GM18507 (cell line): ENCODE measurements at regions not wholly inside any gene's neighbourhood (a gene's known extent, or its start where the extent isn't known, plus 50 kb on each side); places are given as distances from the start of the nearest gene placed in this dataset.

Source experiments
- DNase-seq: peaks from one replicate; pipeline ENCODE4 v3.0.0; 2011; ENCODE audit warnings: low read depth; ENCODE audit not compliant: insufficient read length; ENCODE audit errors: extremely low spot score
- FAIRE-seq: peaks from 2 replicates; lab custom pipeline; 2011; peaks lifted over from hg19 to GRCh38; lab: Jason Lieb, UNC

DNA sequence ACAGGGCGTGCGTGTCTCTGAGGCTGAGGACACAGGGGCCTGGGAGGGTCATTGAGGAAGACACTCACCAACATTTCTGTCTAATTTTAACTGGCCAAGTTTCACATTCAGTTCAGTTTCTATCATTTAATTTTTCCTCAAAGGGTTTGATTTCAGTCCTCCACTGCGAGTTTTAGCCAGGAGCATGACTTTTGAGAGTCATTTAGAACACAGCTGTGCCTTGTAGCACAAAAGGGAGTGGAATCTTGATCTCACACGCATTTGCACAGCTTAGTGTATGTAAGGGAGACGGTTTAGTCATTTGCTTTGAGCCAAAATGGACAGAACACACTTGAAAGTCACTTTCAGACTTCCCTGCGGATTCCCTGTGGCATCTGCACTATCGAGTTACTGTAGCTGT lies 1090.8 kb downstream of the BCL11B start:
- DNase-seq = no peak
- no peak for FAIRE-seq

DNA sequence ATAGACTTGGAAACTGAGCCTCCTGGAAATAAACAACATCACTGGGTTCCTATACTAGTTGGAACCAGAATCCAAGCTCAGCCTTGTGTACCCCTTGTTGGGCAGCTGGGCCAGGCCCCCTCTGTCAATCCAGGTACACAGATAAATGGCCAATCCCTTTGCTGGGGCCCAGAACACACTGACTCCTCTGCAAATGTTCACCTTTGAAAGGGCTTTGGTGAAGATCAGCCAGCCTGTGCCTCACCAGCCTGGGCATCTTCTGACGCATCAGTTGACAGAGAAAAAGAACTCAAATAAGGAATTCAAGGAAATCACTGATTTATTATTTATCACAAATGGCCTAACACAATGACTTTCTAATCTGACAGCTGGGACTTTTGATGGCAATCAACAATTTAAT lies 1090.2 kb downstream of the BCL11B start:
- DNase-seq (no peak), FAIRE-seq (no peak)

DNA sequence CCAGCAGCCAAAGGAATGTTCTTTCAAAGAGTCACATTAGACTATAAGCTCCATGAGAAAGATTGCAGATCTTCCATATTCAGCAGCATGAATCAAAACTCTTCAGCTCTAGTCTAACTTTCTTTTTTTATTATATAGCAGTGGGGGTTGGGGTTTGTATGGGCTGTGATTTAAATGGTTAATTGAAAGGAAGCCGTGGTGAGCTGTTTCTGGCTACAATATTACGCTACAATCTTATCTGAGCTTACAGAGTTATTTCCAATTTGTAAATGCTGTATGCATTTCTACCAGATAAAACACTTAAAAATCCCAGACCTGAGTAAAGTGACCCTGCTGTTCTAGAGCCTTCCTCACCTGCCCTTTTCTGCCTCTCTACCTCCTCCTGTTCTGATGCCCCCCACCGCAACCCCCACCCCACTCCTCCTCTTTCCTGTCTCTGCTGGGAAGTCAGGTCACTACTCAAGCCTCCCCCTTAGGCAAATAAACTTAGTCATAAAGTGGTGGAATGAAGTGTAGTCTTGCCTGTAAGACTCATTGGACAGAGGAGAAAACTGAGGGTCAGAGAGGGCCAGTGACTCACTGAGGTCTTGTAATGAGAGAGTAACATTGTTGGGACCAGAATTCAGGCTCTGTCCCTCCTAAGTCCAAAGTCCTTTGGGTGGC lies 1089.5 kb downstream of the BCL11B start:
- FAIRE-seq = no peak
- DNase-seq = no peak

DNA sequence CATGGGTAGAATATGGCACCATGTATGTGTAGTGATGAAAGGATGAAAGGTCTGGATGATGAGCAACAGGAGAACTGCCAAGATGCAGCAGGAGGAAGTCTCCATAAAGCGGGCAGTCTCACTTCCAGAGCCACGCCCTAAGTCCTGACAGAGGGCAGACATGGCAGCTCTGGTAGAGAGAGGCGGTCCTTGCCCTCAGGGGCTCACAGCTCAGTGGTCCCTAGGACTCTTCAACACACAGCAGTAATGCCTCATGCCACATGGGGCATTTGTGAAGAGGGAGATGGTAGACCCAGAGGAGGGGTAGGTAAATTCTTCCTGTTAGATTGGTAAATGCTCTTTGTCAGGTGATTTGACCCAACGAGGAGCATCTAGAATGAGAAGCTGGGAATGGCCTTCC lies 1088.4 kb downstream of the BCL11B start:
- FAIRE-seq (no peak), DNase-seq (no peak)

DNA sequence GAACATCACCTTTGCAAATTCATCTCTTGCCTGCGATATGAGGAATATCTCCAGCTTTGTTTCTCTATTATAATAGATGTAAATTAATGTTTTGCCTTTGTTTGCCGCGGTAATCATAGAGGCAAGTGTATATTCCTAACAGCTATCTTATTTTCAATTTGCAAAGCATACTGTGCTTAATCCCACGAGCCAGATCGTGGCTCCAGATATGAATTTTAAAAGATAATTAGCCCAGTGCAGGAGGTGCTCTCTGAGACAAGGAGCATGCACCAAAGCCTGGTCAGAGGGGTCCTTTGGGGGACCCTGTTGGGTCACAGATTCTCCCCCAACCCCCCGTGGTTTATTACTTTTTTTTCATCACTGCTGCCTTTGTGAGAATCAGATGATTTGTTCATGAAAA lies 1087.5 kb downstream of the BCL11B start:
- FAIRE-seq (no peak), DNase-seq (no peak)

DNA sequence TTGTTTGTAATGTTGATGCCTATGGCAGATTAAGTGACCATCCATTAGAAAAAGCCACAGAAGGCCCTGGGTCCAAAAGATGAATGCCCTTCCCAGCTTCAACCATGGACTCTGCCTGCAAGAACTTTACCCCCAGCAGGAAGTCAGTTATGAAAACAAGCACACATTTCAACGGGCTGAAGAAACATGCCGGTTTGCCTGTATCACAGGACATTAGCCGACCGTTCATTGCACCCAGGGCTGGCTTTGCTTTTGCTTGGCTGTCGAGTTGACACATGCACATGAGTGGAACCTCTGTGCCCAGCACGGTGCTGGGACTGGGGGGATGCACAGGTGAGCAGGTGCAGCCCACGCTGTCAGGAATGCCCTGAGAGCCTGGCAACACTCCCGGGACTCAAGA lies 1087.0 kb downstream of the BCL11B start:
- DNase-seq = no peak
- FAIRE-seq = no peak

DNA sequence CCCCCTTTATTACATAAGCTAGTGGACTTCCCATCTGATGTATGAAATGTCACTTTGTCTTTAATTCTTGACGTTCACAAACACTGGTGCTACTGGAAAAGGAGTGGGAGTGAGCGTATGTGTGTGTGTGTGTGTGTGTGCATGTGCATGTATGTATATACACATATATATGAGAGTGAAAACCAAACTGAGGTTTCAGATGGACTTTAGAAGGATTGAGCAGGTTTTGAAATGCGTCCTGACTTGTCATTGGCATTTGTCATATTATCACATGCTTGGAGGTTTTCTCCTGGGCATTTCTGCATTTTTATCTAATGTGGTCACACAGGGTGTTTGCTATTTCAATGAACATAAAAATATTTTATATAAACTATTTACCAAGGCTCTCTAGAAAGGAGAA lies 1085.9 kb downstream of the BCL11B start:
- no peak for FAIRE-seq
- DNase-seq = no peak

DNA sequence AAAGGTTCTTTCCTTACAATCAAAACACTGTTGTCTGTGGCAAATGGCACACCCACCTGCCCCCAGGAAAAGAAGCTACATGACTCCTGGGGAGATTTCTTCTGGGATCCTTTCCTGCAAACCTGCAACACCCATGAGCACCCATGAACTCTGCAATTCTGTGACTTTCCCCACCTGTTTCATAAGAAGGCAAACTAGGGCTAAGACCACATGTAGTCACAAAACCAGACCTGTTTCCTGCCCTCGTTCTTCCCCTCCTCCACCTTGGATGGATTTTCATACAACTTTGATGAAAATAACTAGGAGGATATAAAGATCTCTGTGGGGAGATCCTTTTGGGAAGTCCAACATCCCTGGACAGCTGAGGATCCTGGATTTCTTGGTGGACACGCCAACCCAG lies 1084.7 kb downstream of the BCL11B start:
- DNase-seq = no peak
- FAIRE-seq = no peak

DNA sequence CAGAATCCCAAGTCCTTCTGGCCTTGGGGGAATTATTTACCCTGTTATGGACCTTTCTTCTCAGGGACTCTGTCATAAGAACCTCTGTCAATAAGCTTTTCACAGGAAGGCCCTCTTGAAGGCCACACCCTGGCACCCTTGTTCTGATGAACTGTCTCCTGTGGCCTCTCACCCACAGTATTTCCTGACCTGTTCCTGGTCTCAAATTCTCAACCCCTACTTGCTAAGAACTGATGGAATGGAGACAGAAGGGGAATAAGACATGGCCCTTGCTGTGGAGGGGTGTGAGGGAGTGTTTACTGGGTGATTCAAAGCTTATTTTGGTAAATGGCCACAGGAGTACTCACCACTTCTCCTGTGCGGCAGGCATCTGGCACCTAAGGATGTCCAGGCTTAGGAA lies 1082.9 kb downstream of the BCL11B start:
- DNase-seq = no peak
- no peak for FAIRE-seq

DNA sequence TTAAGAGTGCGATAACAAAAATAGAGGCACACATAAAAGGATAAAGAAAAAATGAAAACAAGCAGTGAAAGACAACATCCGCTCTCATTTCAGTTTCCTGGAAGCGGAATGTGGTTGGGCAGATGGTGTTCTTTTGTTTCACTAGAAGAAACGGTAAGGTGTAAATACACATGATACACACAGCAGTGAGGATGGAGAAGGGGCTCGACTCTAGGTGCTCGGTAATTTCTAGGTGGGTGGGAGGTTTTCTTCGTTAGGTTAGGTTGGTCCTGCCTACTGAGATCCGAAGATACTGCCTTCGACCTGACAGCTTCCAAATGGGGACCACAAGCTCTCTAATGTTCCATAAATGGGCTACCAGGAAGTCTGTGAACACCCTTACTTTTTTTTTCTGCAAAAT lies 1082.5 kb downstream of the BCL11B start:
- FAIRE-seq (no peak), DNase-seq (no peak)

DNA sequence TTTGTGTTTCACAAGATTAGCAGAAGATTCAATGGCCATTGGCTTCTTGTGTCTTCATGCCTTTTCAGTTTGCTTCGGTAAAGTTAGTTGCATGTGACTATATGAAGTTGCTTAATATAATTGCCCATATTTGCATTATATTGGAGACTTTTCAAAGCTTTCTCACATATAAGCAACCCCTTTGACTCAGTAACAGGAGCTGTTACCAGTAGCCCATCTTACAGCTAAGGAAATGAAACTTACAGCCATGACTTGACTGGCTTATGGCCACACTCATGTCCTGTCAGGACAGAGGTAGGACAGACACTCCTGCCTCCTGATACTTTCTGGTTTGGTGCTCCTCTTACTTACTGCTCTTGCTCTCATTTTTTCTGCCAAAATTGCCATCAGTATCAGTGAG lies 1082.1 kb downstream of the BCL11B start:
- DNase-seq (no peak), FAIRE-seq (no peak)

DNA sequence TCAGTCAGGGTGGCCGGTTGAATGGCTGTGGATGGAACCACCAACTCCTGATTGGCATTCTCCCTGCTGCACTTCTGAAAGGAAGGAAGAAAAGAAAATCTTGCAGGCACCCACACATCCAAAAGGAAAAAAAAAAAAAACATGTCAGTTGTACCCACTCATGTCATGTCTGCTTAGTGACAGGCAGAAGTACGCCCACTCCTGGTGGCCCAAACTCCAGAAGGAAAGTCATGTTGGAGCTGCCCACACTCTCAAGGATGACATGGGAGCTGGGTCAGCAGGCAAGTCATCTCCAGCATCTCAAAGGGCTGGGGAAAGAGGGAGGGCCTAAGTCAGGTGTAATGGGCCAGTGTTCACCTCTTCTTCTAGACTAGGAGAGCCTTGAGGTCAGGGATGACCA lies 1079.1 kb downstream of the BCL11B start:
- no peak for DNase-seq
- no peak for FAIRE-seq

DNA sequence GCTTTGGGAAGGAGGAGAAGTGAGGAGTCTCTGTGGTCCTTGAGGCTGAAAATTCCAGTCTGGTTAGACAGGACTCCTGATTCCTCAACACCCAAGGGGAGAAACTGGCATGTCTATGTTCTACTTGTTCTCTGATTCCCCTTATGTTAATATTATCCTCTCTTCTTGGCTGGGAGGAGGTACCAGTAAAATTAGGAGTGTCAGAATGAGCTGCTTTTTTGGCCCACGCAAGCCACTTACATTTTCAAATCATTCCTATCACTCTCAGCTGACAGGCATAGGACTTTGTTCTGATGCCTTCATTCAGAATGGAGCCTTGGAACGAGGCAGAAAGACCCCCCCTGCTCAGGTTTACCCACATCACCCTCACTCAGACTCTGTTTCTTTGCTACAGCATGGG lies 1077.2 kb downstream of the BCL11B start:
- FAIRE-seq = no peak

DNA sequence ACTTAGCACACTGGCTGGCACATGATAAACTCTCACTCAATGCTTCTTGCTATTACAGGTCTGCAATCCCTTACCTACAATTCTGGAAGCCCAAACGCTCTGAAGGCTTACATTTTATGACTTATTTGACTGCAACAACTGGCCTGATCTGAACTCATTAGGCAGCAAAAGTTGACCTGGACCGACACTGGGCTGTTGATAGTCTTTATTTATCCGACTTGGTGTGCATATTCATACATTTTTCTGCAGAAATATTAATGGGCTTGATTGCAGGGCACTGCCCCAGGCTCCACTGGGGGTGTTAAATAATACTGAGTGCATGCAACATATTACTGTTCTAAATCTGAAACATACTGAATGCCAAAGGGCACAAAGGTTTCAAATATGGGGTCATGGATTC lies 1076.7 kb downstream of the BCL11B start:
- DNase-seq = no peak
- FAIRE-seq = no peak

More for the DNA sequence above, 1077.2 kb downstream of the BCL11B start:
- no peak for DNase-seq

DNA sequence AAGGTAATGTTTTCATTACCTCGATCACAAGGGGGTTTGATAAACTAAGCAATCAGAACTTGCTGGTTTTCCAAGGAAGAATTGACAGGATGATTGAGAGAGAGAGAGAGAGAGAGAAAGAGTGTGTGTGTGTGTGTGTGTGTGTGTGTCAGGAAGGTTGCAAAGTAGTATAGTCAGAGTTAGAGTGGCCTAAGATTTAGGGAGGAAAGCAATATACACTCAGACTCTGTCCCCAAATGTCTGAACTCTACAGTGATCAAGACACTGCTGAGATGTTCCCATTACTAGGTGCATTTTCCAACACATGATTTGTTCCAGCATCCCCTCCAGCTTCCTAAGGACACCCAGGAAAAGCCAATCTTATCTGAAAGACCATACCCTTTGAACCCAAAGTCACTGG lies 1074.1 kb downstream of the BCL11B start:
- FAIRE-seq = no peak
- DNase-seq = no peak

DNA sequence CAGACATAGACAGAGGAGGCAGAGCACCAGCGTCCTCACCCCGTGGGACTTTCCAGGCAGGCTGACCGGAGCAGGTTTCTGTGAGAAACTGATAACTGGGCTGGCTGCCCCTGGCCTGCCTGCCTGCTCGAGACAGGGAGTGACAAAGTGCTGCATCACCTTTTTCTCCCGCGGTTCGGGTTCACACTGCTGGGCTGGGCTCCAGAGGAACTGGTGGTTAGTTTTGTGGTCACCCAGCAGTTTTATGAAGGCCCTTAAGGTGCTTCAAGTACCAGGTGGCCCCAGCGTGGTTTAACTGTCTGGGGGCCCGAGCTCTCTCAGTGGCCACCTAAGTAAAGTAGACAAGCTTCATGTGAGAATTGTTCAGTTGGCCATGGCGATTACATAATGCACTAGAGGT lies 1073.6 kb downstream of the BCL11B start:
- FAIRE-seq = peak; percentile 55
- peak; percentile 9 for DNase-seq

DNA sequence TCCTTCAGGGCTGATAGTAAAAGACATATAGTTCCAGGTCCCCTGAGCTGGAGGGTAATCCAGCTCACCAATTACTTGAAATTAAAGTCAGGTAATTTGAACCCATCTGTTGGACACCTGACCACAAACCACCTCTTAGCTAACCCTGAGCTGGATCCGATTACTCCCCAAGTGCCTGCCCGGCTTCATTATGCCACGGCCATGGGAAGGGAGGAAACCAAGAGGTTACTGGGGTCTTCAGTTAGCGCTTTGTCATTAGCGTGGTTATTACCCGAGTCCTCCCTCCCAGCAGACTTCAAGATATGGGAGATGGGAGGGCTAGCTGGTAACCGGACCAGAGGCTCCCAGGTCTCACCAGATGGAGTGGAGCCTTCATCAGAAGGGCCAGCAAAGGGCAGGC lies 1071.4 kb downstream of the BCL11B start:
- FAIRE-seq (no peak), DNase-seq (no peak)

DNA sequence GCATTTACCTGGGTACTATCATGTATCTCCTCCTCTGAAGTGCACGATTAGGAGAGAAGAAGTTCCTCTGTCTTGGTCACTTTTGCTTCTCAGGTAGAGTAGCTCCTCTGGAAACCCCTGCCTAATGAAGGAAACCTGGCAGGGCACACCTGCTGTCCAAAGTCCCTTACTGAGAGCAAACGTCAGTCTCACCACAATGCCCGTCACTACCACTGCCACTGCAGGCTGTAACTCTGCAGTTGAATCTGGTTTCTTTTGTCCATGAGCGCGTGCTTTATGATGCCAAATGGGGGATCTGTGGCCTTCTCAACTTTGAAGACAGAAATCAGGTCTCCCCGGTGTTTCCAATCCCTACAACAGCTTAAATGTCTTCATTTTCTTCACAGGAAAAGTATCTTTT lies 1068.6 kb downstream of the BCL11B start:
- FAIRE-seq = no peak
- DNase-seq = no peak

DNA sequence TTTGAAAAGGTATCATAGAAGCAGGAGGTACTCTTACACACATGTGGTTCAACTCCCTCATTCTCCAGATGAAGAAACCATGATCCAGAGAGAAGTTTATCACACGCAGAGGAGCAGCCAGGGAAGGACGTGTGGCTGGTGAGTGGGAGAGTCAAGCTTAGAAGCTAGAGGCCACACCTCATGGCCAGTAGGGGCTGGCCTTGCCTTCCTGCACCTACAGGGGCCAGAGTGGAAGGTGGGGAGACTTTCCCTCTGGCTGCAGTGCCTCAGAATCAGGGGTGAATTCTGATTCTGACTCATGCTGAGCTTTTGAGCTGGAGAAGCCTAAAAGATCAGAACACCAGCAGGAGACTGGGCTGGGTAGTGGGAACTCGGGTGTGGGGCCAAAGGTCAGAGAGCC lies 1067.9 kb downstream of the BCL11B start:
- DNase-seq (no peak), FAIRE-seq (no peak)

DNA sequence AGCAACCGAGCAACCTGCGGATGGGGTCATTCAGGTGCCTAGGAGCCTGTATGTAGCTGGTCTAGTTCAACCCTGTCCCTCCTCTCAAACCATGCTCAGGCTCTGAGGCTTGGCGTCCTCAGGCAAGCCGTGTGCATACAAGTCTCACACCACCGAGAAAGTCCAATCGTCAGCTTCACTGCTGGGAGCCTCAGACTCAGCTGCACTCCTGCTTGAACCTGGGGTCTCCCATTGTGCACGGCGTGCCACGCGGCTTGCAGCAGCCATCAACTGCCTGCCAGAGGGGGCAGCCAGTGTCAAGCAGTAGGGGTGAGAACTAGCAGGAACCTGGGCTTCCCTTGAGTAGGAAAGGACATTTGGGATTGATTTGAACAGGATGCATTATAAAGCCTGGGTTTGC lies 1064.6 kb downstream of the BCL11B start:
- FAIRE-seq = no peak

DNA sequence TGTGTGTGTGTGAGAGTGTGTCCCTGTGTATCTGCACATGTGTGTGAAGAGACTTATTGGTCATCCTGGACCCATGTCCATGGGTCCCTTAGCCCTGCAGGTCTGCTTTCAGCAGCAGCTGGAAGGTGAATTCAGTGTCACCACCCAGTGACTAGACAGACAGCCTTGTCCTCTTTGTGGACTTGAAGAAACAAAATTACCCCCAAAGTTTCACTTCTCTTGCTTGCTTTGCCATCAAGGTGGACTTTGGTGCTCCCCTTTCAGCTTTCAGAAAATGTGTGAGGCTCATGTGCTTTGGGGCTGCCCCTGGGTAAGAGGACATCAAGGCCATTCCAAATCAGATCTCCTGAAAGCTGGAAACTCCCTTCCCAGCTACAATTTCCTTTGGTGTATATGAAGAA lies 1063.8 kb downstream of the BCL11B start:
- no peak for FAIRE-seq
- DNase-seq = no peak

More for the DNA sequence above, 1064.6 kb downstream of the BCL11B start:
- DNase-seq = no peak

DNA sequence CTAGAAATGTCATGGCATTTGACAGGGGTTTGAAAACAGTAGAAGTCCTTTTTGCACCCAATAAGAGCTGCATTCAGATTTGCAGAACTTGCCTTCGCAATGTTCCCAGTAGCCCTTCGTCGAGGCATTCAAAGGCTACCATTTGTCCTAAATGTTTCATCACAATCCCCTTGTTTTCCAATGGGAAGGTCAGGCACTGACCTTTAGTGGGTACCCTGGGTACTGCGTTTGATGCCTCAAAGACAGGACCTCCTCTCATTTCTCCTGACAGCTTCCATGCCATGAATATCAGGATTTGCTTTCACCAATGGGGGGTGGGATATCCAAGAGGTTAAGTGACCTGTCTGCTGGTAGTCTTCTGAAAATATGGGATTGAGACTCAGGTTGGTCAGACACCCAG lies 1063.1 kb downstream of the BCL11B start:
- FAIRE-seq = no peak
- no peak for DNase-seq
